CD4-positive, alpha-beta T cell treated with Interleukin-2 at 100 ng/mL for 4 hours (primary cell): ENCODE measurements at regions not wholly inside any gene's neighbourhood (a gene's known extent, or its start where the extent isn't known, plus 50 kb on each side); places are given as distances from the start of the nearest gene placed in this dataset.
"Not testable (repeated sequence)": the region's sequence is repeated elsewhere in the genome, so short reads cannot be mapped to it uniquely, and the experiment has no call there.

Source experiments
- DNase-seq: peaks from one replicate; pipeline ENCODE4 v3.0.0-alpha.2; 2020; ENCODE audit warnings: low spot score

DNA sequence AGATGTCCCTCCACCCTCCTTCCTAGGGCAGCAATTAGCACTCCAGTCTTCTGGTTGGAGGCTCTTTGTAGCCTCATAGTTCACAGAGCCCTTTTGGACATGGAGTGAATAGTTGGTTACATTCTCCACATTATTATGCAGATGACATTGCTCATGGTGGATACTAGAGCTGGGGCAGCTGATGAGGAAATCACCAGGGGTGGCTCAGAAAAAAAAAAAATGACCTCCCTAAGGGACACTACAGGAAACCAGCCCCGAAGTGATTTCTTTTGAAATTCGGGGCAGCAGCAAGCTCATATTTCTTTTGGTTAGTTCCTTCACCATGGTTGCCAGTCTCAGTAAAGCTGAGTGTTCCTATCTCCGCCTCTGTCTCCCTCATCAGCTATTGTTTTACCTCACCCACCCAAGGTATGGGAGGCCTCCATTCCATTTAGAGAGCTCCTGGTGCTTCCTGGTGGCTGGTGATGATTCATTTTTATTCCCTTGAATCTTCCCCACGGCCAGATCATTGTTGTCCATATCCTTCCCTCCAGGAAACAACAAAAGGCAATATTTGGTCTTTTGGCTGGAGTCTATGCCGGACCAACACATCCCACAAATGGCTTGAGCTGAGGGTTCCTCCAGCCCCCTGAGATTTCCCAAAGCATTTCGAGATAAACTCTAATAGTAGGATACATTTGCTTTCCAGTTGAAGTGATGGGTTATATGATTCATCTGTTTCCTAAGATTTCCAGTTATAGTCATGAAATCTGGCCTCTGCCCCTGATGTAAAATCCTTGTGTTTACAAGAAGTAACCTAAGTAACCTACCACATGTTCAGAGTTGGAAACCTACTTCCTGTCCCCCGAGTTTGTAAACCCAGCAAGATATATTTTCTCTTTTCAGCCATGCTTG lies 56.2 kb upstream of the NID2 start:
- peak; percentile 4 for DNase-seq

GRCh38 chr14:52122163-52122562 lies 53.3 kb upstream of the NID2 start:
- not testable (repeated sequence) for DNase-seq

GRCh38 chr14:52121441-52121840 lies 52.6 kb upstream of the NID2 start:
- DNase-seq: no peak

GRCh38 chr14:52119030-52119429 lies 50.2 kb upstream of the NID2 start:
- no peak for DNase-seq
